GM10248 (cell line): ENCODE measurements at regions not wholly inside any gene's neighbourhood (a gene's known extent, or its start where the extent isn't known, plus 50 kb on each side); places are given as distances from the start of the nearest gene placed in this dataset.
"Not testable (repeated sequence)": the region's sequence is repeated elsewhere in the genome, so short reads cannot be mapped to it uniquely, and the experiment has no call there.

Source experiments
- CTCF ChIA-PET: fragments of 300-600 bp; sonication (Branson Sonifier 250); formaldehyde crosslinking; extraction: SDS; loops from one replicate; lab custom pipeline; 2021; ENCODE audit warnings: antibody characterized with exemption; lab: Yijun Ruan, JAX
- POLR2A ChIA-PET: fragments of 350-650 bp; sonication (Branson Sonifier 250); formaldehyde crosslinking; extraction: SDS; loops from one replicate; lab custom pipeline; 2020; ENCODE audit warnings: antibody characterized with exemption; lab: Yijun Ruan, JAX
- DNase-seq: peaks from one replicate; pipeline ENCODE4 v3.0.0; 2012; ENCODE audit errors: extremely low spot score
- TF ChIP-seq, protein P1 (sequence below): IDR thresholded peaks from 2 replicates; pipeline ENCODE4 v1.5.1; 2012; ENCODE audit warnings: mild to moderate bottlenecking, low read depth; ENCODE audit errors: extremely low read depth, missing control alignments, control extremely low read depth

DNA sequence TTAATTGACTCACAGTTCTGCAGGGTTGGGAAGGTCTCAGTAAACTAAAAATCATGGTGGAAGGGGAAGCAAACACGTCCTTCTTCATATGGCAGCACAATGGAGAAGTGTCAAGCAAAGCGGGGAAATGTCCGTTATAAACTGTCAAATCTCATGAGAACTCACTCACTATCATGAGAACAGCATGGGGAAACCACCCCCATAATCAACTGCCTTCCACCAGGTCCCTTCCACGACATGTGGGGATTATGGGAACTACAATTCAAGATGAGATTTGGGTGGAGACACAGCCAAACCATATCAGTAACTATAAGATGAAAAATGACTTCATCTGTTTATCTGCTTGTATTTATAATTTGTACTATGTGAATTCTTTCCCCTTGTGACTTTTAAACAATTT lies 577.6 kb upstream of the MDGA2 start:
- no peak for DNase-seq
- CTCF ChIA-PET: no interaction called here
- POLR2A ChIA-PET: no interaction called here
- TF ChIP-seq, protein P1, sequence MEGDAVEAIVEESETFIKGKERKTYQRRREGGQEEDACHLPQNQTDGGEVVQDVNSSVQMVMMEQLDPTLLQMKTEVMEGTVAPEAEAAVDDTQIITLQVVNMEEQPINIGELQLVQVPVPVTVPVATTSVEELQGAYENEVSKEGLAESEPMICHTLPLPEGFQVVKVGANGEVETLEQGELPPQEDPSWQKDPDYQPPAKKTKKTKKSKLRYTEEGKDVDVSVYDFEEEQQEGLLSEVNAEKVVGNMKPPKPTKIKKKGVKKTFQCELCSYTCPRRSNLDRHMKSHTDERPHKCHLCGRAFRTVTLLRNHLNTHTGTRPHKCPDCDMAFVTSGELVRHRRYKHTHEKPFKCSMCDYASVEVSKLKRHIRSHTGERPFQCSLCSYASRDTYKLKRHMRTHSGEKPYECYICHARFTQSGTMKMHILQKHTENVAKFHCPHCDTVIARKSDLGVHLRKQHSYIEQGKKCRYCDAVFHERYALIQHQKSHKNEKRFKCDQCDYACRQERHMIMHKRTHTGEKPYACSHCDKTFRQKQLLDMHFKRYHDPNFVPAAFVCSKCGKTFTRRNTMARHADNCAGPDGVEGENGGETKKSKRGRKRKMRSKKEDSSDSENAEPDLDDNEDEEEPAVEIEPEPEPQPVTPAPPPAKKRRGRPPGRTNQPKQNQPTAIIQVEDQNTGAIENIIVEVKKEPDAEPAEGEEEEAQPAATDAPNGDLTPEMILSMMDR: no peak

DNA sequence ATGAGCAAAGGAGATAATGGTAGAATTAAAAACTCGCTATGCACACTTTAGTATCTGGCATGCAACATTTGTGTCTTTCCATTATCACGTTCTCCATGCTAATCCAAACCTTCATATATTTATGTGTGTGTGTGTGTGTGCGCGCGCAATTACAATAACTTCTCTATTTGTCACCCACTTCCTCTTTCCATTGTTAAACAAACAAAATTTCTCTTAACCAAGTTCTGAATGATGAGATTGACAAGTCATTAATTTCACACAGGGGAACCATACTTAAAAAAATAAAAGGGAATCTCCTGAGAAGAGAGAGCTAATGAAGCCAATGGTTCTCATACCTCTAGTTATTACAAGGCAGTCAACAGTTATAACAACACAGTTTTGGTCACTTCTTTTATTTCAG lies 575.9 kb upstream of the MDGA2 start:
- no peak for DNase-seq
- POLR2A ChIA-PET: no interaction called here
- CTCF ChIA-PET: no interaction called here
- TF ChIP-seq, protein P1: no peak

DNA sequence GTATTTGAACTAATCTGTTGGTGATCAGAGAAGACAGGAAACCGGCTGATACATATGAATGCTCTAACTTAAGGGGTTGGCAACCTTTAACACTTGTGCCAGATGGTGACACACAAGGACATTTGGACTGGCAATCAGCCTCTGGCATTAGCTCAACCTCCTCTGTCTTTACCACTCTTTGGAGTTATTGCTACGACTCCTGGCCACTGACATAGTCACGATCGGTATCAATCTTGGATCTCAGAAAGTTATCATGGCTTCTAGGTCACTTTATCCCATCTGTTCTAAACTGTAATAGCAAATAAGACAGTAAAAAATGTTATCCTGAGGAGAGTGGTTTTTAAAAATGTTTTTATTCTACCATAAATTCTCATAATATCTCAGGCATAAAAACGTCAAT lies 575.2 kb upstream of the MDGA2 start:
- ChIA-PET CTCF (no interaction called here), POLR2A (no interaction called here)
- TF ChIP-seq, protein P1: no peak
- DNase-seq: no peak

DNA sequence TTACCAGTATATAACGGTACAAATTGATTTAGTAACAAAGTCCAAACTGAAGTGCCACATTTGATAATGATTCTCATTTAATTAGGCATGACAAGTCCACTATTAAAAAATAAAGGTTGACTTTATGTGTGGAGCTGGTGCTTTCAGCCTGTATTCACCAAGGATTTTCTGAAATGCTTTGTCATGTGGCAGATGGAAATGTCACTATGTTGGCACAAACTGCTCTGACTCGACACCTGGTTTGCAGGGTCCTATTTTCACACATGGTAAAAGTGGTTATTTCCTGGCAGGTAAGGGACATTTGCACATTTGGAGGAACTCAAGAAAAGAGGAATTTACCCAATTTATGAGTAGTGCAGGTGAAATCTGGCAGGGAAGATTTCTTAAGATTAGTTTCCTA lies 572.6 kb upstream of the MDGA2 start:
- no peak for DNase-seq
- POLR2A ChIA-PET: no interaction called here
- TF ChIP-seq, protein P1: no peak
- CTCF ChIA-PET: no interaction called here

DNA sequence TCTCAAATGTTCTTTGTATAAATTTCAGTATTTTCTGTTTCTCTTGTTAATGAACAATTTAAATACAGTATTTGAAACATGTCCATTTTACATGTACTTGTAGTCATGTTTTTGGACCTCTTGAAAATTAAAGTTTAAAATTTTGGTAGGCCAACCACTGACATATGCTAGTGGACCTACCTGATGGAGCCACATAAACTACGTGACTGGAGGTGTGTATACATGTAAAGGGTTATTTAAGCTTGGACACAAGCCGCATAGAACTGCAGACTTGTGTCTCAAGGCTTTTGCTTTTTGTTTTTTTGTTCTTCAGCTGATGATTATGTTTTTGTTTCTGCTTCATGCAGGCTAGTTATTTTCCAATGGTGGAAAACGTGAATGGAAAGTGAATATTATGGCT lies 568.5 kb upstream of the MDGA2 start:
- ChIA-PET CTCF (no interaction called here), POLR2A (no interaction called here)
- TF ChIP-seq, protein P1: no peak
- no peak for DNase-seq

DNA sequence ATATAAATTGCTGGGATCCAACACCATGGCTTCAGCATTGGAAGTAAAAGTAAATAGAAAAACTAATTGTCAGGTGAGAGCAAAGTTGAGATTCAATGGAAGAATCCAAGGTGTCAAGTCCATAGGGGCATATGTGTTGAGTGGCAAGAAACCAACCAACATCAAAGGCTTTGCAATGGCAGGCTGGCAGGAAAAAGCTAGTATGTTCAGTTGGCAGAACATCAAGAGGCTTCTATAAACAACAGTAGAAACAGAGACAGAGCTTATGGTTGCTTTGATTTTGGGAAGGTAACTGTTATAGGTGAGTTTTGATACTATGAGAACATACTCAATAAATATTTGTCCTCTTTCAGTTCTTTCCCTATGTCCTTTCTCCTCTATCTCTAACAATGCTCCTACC lies 553.7 kb upstream of the MDGA2 start:
- DNase-seq: no peak
- ChIA-PET POLR2A (no interaction called here), CTCF (no interaction called here)
- TF ChIP-seq, protein P1: no peak

DNA sequence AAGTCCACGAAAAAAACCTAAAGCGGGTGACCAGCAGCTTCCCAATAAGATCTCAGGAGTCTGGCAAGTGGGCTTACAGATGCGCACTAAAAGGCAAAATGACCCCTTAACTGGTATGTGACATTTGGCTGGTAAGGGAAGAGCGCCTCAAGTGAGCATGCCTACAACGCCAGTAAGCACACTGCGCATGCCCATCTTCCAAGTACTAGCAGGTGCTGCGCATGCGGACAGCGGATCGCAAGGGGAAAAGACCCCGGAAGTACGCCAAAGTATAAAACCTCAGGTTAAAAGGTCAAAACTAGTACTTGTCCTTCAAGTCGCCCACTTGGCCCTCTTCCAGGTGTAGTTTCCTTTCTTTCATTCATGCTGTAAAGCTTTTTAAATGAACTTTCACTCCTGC lies 518.5 kb upstream of the MDGA2 start:
- POLR2A ChIA-PET: no interaction called here
- CTCF ChIA-PET: no interaction called here
- no peak for DNase-seq
- TF ChIP-seq, protein P1: no peak

DNA sequence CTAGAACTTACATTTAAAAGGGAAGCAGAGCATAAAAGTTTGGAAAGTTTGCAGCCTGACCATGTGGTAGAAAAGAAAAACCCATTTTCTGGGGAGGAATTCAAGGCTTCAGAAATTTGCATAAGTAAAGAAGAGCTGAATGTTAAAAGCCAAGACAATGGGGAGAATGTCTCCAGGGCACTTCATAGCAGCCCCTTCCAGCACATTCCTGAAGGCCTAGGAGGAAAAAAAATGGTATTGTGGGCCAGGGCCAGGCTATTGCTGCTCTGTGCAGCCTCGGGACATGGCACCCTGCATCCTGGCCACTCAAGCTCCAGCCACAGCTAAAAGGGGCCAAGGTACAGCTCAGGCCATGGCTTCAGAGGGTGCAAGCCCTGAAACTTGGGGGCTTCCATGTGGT lies 474.2 kb upstream of the MDGA2 start:
- POLR2A ChIA-PET, DNase-seq, CTCF ChIA-PET: not testable (repeated sequence)
